ENCODE measurements at regions not wholly inside any gene's neighbourhood (a gene's known extent, or its start where the extent isn't known, plus 50 kb on each side); places are given as distances from the start of the nearest gene placed in this dataset.

DNA sequence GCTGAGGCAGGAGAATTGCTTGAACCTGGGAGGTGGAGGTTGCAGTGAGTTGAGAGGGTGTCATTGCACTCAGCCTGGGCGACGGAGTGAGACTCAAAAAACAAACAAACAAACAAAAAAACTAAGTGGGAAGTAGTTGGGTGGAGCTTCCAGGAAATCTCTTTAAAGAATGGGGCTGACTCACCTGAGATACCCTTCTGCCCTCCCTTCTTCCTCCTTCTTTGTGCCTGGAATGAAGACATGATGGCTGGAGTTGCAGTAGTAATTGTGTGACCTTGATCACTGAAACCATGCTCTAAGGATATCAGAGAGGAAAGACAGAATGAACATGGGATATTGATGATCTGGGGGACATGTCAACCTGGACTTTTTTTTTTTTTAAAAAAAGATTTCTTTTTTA, 87.6 kb upstream of the MED13L start:
- Histone ChIP-seq H3K9me3 (replicated peaks; ENCODE audit: control insufficient read depth, insufficient read depth, low read length) (no peaks in the 10 kb centered on the region), H3K9me1 (replicated peaks; ENCODE audit: control insufficient read depth, extremely low read depth, insufficient read depth, low read length) (no peaks in the 10 kb centered on the region), H3K4me3 (replicated peaks in 1 of 3; ENCODE audit: insufficient read depth in 1 of 3, low read depth in 1 of 3, low read length in 3 of 3) (no peak overlapping the region), H3K9ac (replicated peaks; ENCODE audit: extremely low read depth, insufficient read depth, low read length) (no peak overlapping the region), H3K27ac (ENCODE audit: insufficient read depth, low read depth, low read length) (no peak overlapping the region), H2AFZ (ENCODE audit: low read depth, low read length) (no peak overlapping the region), H4K20me1 (replicated peaks; ENCODE audit: control insufficient read depth, extremely low read depth, insufficient read depth, low read length) (no peaks in the 10 kb centered on the region), H3K4me1 (ENCODE audit: control insufficient read depth, extremely low read depth, insufficient read depth, low read length) (no peaks in the 10 kb centered on the region), H3K4me2 (ENCODE audit: insufficient read depth, low read length) (no peak overlapping the region), H3K27me3 (ENCODE audit: control insufficient read depth in 2 of 2, insufficient read depth in 2 of 2, low read length in 2 of 2) (no peaks in the 10 kb centered on the region), H3K79me2 (ENCODE audit: control insufficient read depth, insufficient read depth, low read length) (no peaks in the 10 kb centered on the region), H3K36me3 (ENCODE audit: control insufficient read depth in 2 of 2, extremely low read depth in 1 of 2, insufficient read depth in 2 of 2, low read length in 2 of 2) (no peaks in the 10 kb centered on the region)
- ChIA-PET CTCF (no interaction called here), POLR2A (no interaction called here)
- dilution Hi-C loops (cut with MboI; ENCODE audit: extremely low pct_ligation_motif_present, low sequenced_read_pairs) = no loop called here
- no peak for TF ChIP-seq EZH2 (IDR thresholded peaks at IDR 0.05; ENCODE audit: borderline replicate concordance, low read depth, low read length, severe bottlenecking)
- TF ChIP-seq POLR2A (IDR thresholded peaks at IDR 0.05; ENCODE audit: low read depth, low read length) = no peak
- TF ChIP-seq MYC (IDR thresholded peaks at IDR 0.05; ENCODE audit: low read depth, low read length) = no peak
- TF ChIP-seq FOS (IDR thresholded peaks at IDR 0.05; ENCODE audit: borderline replicate concordance, insufficient read depth, low read length) = no peak
- TF ChIP-seq, protein P1, sequence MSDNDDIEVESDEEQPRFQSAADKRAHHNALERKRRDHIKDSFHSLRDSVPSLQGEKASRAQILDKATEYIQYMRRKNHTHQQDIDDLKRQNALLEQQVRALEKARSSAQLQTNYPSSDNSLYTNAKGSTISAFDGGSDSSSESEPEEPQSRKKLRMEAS (IDR thresholded peaks at IDR 0.05; ENCODE audit: insufficient read depth, insufficient read length) = no peak
- TF ChIP-seq GATA2 (IDR thresholded peaks at IDR 0.05; ENCODE audit: insufficient read depth, insufficient read length, low read depth, low read length) = no peak
- TF ChIP-seq, protein P2, sequence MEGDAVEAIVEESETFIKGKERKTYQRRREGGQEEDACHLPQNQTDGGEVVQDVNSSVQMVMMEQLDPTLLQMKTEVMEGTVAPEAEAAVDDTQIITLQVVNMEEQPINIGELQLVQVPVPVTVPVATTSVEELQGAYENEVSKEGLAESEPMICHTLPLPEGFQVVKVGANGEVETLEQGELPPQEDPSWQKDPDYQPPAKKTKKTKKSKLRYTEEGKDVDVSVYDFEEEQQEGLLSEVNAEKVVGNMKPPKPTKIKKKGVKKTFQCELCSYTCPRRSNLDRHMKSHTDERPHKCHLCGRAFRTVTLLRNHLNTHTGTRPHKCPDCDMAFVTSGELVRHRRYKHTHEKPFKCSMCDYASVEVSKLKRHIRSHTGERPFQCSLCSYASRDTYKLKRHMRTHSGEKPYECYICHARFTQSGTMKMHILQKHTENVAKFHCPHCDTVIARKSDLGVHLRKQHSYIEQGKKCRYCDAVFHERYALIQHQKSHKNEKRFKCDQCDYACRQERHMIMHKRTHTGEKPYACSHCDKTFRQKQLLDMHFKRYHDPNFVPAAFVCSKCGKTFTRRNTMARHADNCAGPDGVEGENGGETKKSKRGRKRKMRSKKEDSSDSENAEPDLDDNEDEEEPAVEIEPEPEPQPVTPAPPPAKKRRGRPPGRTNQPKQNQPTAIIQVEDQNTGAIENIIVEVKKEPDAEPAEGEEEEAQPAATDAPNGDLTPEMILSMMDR (IDR thresholded peaks at IDR 0.05; ENCODE audit: extremely low read depth in 1 of 2, insufficient read depth in 1 of 2, low read depth in 1 of 2, low read length in 2 of 2) = no peak
- TF ChIP-seq POLR2AphosphoS5 (IDR thresholded peaks at IDR 0.05; ENCODE audit: insufficient read depth, low read depth, low read length) = no peak
- TF ChIP-seq JUN (IDR thresholded peaks at IDR 0.05; ENCODE audit: borderline replicate concordance, insufficient read depth, insufficient read length, low read depth) = no peak
- DNase-seq (ENCODE audit: low read depth, low spot score) (no peak), FAIRE-seq (peak; percentile 33)
- BruUV-seq (replicated peaks) = no TSS peak
- intact Hi-C loops (cut with micrococcal nuclease) = no loop called here
